ENCODE measurements at regions not wholly inside any gene's neighbourhood (a gene's known extent, or its start where the extent isn't known, plus 50 kb on each side); places are given as distances from the start of the nearest gene placed in this dataset.
"Not testable (repeated sequence)": the region's sequence is repeated elsewhere in the genome, so short reads cannot be mapped to it uniquely, and the experiment has no call there.

DNA sequence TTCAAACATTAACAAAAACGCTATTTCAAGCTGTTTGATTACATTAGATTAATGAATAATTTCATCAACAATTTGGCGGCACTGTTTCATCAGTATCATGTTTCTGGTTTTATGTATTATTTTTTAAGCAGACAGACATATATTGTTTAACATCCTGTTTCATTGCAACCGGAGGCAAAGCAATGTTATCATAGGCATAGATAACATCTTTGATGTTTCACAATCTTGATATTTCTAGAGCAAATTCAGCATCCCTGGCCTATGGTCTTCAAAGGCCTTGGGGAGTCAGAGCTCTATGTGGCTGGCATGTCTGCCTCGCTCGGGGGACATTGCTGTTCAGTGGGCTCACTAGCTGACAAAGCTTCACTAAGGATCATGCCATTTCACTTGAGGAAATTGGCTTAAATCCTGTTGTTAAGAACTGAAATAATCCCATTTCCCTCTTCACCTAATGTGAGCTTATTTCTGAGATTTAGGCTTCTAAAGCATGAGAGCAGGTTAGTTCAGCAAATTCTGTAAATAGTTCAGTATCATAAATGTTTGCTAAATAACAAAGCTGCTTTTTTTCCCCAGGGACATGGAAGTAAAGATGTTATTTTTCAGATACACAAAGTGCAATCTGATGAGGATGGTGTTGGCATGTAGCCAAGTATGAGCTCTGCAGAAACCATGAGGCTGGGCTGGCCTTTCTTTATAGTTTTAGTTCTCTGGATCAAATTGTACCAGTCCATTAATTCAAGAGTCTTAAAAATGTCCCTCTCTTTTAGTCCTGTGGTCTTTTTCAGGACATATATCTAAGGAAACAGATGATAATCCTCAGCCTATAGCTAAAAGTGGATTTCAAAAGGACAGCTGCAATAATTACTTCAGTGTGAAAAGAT is 941.4 kb downstream of the PLOD2 start:
- Histone ChIP-seq H3K27ac (ENCODE audit: low read depth in 1 of 3, low read length in 2 of 3) (no peak overlapping the region), H3K36me3 (ENCODE audit: control insufficient read depth in 3 of 3, insufficient read depth in 2 of 3, low read depth in 1 of 3, low read length in 3 of 3) (no peaks in the 10 kb centered on the region), H3K4me3 (ENCODE audit: low read depth in 1 of 3, low read length in 3 of 3) (no peak overlapping the region), H3K4me1 (ENCODE audit: control insufficient read depth in 3 of 3, insufficient read depth in 2 of 3, low read depth in 1 of 3, low read length in 2 of 3) (peaks cover 0 to 2% (median 0%) of the 10 kb centered on the region in 3 donors), H3K27me3 (ENCODE audit: control insufficient read depth in 3 of 3, insufficient read depth in 3 of 3, low read length in 3 of 3) (no peaks in the 10 kb centered on the region), H3K9me3 (ENCODE audit: control insufficient read depth in 2 of 2, insufficient read depth in 1 of 2, low read depth in 1 of 2, low read length in 1 of 2) (no peaks in the 10 kb centered on the region)
- no peak for FAIRE-seq
- 58 to 63% (median 60%) methylated on average over 5 of the region's 5 CpGs for WGBS, 3 donors
- DNase-seq = no peak

DNA sequence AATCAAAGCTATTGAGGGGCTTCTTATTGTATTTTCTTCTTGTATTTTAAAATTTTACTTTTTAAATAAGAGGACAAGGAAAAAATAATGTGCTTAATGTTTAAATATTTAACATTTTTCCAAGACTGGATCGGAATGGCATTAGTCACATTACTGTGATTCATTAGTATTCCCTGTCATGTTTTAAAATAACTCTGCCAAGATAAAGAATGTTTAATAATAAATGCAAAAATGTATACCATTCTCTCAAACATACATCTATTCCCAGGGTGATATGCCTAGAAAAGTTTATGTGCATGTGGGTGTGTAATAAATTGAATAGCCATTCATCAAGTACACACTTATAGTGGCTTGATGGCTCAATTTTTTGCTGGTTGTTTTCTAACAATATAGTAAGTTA is 936.1 kb downstream of the PLOD2 start:
- no peak overlapping the region for H3K27ac ChIP-seq (ENCODE audit: low read depth in 1 of 3, low read length in 2 of 3)
- WGBS, 3 donors = 69 to 83% (median 77%) methylated on average over 1 of the region's 1 CpG
- no peaks in the 10 kb centered on the region for H3K27me3 ChIP-seq (ENCODE audit: control insufficient read depth in 3 of 3, insufficient read depth in 3 of 3, low read length in 3 of 3)
- no peaks in the 10 kb centered on the region for H3K9me3 ChIP-seq (ENCODE audit: control insufficient read depth in 2 of 2, insufficient read depth in 1 of 2, low read depth in 1 of 2, low read length in 1 of 2)
- no peak for FAIRE-seq
- DNase-seq = no peak
- peaks cover 0 to under 1% (median 0%) of the 10 kb centered on the region in 3 donors for H3K4me1 ChIP-seq (ENCODE audit: control insufficient read depth in 3 of 3, insufficient read depth in 2 of 3, low read depth in 1 of 3, low read length in 2 of 3)
- H3K4me3 ChIP-seq (ENCODE audit: low read depth in 1 of 3, low read length in 3 of 3) = no peak overlapping the region
- no peaks in the 10 kb centered on the region for H3K36me3 ChIP-seq (ENCODE audit: control insufficient read depth in 3 of 3, insufficient read depth in 2 of 3, low read depth in 1 of 3, low read length in 3 of 3)

DNA sequence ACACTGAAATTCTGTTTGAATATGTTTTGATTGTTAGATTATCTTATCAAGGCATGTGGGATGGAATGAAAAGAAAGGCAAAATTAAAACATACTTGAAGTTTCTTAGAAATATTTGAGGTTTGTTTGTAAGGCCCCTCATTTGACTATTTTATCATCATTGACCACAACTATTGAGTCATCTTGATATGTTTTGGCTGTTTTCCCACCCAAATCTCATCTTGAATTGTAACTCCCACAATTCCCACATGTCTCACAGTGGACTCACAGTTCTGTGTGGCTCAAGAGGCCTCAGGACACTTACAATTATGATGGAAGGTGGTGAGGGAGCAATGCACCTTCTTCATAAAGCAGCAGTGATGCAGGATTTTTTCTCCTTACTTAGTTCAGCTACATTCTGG is 917.1 kb downstream of the PLOD2 start:
- Histone ChIP-seq H3K27ac (ENCODE audit: low read depth in 1 of 3, low read length in 2 of 3) (no peak overlapping the region), H3K27me3 (ENCODE audit: control insufficient read depth in 3 of 3, insufficient read depth in 3 of 3, low read length in 3 of 3) (no peaks in the 10 kb centered on the region), H3K4me1 (ENCODE audit: control insufficient read depth in 3 of 3, insufficient read depth in 2 of 3, low read depth in 1 of 3, low read length in 2 of 3) (no peaks in the 10 kb centered on the region), H3K9me3 (ENCODE audit: control insufficient read depth in 2 of 2, insufficient read depth in 1 of 2, low read depth in 1 of 2, low read length in 1 of 2) (peaks cover 0 to 2% of the 10 kb centered on the region in 2 donors), H3K4me3 (ENCODE audit: low read depth in 1 of 3, low read length in 3 of 3) (no peak overlapping the region), H3K36me3 (ENCODE audit: control insufficient read depth in 3 of 3, insufficient read depth in 2 of 3, low read depth in 1 of 3, low read length in 3 of 3) (no peaks in the 10 kb centered on the region)
- FAIRE-seq (no peak), DNase-seq (no peak)

DNA sequence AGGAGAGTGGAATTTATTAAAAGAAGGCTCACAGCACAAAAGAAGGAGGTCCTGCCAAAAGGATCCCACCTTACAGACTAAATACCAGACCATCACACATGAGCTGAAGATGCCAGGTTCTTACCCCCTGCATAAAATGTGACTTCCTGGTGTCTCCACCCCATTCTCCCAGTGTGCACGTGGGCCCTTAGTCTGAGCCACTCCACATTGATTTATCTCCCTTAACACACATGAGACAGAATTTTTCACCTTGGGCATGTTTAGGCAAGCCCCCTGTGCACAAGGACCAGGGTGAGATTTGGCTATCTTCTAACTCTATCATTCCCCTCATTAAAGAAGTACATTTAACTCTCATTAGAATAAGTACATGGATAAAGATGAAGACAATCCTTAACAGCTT is 916.7 kb downstream of the PLOD2 start:
- Histone ChIP-seq H3K36me3 (ENCODE audit: control insufficient read depth in 3 of 3, insufficient read depth in 2 of 3, low read depth in 1 of 3, low read length in 3 of 3) (no peaks in the 10 kb centered on the region), H3K27me3 (ENCODE audit: control insufficient read depth in 3 of 3, insufficient read depth in 3 of 3, low read length in 3 of 3) (no peaks in the 10 kb centered on the region), H3K9me3 (ENCODE audit: control insufficient read depth in 2 of 2, insufficient read depth in 1 of 2, low read depth in 1 of 2, low read length in 1 of 2) (peaks cover 0 to 2% of the 10 kb centered on the region in 2 donors), H3K27ac (ENCODE audit: low read depth in 1 of 3, low read length in 2 of 3) (no peak overlapping the region), H3K4me1 (ENCODE audit: control insufficient read depth in 3 of 3, insufficient read depth in 2 of 3, low read depth in 1 of 3, low read length in 2 of 3) (no peaks in the 10 kb centered on the region), H3K4me3 (ENCODE audit: low read depth in 1 of 3, low read length in 3 of 3) (no peak overlapping the region)
- WGBS, 3 donors = 60 to 75% (median 61%) methylated on average over 1 of the region's 1 CpG
- no peak for DNase-seq
- FAIRE-seq = no peak

DNA sequence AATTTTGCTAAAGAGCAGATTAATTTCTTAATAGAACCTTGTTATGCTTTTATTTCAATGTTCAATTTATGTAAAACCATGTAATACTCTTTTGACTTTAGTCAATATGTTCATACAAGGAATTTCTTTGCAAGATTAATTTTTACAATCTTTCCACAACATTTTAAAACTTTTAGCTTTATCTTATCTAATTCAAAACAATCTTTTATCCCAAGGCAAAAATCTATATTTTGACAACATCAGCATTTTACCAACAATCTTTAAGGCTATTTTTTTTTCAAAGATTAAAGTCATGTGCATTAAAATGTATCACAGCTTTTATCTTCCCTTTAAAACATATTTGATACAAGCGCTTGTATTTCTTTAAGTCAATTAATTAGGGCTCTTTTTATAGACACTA is 914.7 kb downstream of the PLOD2 start:
- H3K4me3 ChIP-seq (ENCODE audit: low read depth in 1 of 3, low read length in 3 of 3) = no peak overlapping the region
- FAIRE-seq (no peak), DNase-seq (no peak)
- H3K36me3 ChIP-seq (ENCODE audit: control insufficient read depth in 3 of 3, insufficient read depth in 2 of 3, low read depth in 1 of 3, low read length in 3 of 3) = no peaks in the 10 kb centered on the region
- peaks cover 0 to 12% of the 10 kb centered on the region in 2 donors for H3K9me3 ChIP-seq (ENCODE audit: control insufficient read depth in 2 of 2, insufficient read depth in 1 of 2, low read depth in 1 of 2, low read length in 1 of 2)
- no peaks in the 10 kb centered on the region for H3K4me1 ChIP-seq (ENCODE audit: control insufficient read depth in 3 of 3, insufficient read depth in 2 of 3, low read depth in 1 of 3, low read length in 2 of 3)
- no peaks in the 10 kb centered on the region for H3K27me3 ChIP-seq (ENCODE audit: control insufficient read depth in 3 of 3, insufficient read depth in 3 of 3, low read length in 3 of 3)
- 83 to 87% (median 86%) methylated on average over 1 of the region's 1 CpG for WGBS, 3 donors
- H3K27ac ChIP-seq (ENCODE audit: low read depth in 1 of 3, low read length in 2 of 3) = no peak overlapping the region

DNA sequence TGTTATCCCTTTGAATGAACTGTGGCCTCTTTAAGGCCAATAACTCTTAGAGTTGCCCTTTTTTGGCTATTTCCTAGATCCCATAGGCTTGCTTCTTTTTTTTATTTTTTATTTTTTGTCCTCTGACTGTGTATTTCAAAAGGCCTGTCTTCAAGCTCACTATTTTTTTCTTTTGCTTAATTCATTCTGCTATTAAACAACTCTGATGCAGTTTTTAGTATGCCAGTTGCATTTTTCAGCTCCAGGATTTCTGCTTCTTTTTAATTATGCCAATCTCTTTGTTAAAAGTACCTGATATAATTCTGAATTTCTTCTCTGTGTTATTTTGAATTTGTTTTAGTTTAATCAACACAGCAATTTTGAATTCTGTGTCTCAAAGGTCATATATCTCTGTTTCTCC is 912.1 kb downstream of the PLOD2 start:
- no peaks in the 10 kb centered on the region for H3K4me1 ChIP-seq (ENCODE audit: control insufficient read depth in 3 of 3, insufficient read depth in 2 of 3, low read depth in 1 of 3, low read length in 2 of 3)

DNA sequence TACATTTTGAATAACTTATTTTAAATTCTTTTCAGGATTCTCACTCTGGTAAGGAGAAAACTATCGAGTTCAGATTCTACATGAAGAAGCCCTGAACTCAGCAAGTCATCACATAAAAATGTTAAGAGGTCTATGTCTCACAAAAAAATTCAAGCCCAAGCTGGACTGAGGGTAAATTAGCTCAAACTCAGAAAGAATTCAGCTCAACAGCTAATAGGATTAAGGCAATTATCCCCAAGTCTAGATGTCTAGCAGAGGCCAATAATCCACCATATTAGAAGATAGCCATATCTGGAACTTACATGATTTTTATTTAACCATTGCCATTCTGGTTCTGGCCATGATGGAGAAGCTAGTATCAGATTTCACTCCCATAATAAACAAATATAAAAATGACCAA is 909.7 kb downstream of the PLOD2 start:
- no peaks in the 10 kb centered on the region for H3K36me3 ChIP-seq (ENCODE audit: control insufficient read depth in 3 of 3, insufficient read depth in 2 of 3, low read depth in 1 of 3, low read length in 3 of 3)
- H3K27ac ChIP-seq (ENCODE audit: low read depth in 1 of 3, low read length in 2 of 3) = no peak overlapping the region
- no peaks in the 10 kb centered on the region for H3K27me3 ChIP-seq (ENCODE audit: control insufficient read depth in 3 of 3, insufficient read depth in 3 of 3, low read length in 3 of 3)
- DNase-seq (no peak), FAIRE-seq (no peak)
- peaks cover 0 to 10% of the 10 kb centered on the region in 2 donors for H3K9me3 ChIP-seq (ENCODE audit: control insufficient read depth in 2 of 2, insufficient read depth in 1 of 2, low read depth in 1 of 2, low read length in 1 of 2)
- 46 to 59% (median 48%) methylated on average over 1 of the region's 1 CpG for WGBS, 3 donors
- H3K4me1 ChIP-seq (ENCODE audit: control insufficient read depth in 3 of 3, insufficient read depth in 2 of 3, low read depth in 1 of 3, low read length in 2 of 3) = no peaks in the 10 kb centered on the region
- no peak overlapping the region for H3K4me3 ChIP-seq (ENCODE audit: low read depth in 1 of 3, low read length in 3 of 3)

More for the DNA sequence above, 912.1 kb downstream of the PLOD2 start:
- no peak overlapping the region for H3K4me3 ChIP-seq (ENCODE audit: low read depth in 1 of 3, low read length in 3 of 3)
- DNase-seq (no peak), FAIRE-seq (no peak)
- no peaks in the 10 kb centered on the region for H3K36me3 ChIP-seq (ENCODE audit: control insufficient read depth in 3 of 3, insufficient read depth in 2 of 3, low read depth in 1 of 3, low read length in 3 of 3)
- H3K9me3 ChIP-seq (ENCODE audit: control insufficient read depth in 2 of 2, insufficient read depth in 1 of 2, low read depth in 1 of 2, low read length in 1 of 2) = peaks cover 0 to 12% of the 10 kb centered on the region in 2 donors
- no peak overlapping the region for H3K27ac ChIP-seq (ENCODE audit: low read depth in 1 of 3, low read length in 2 of 3)
- H3K27me3 ChIP-seq (ENCODE audit: control insufficient read depth in 3 of 3, insufficient read depth in 3 of 3, low read length in 3 of 3) = no peaks in the 10 kb centered on the region

DNA sequence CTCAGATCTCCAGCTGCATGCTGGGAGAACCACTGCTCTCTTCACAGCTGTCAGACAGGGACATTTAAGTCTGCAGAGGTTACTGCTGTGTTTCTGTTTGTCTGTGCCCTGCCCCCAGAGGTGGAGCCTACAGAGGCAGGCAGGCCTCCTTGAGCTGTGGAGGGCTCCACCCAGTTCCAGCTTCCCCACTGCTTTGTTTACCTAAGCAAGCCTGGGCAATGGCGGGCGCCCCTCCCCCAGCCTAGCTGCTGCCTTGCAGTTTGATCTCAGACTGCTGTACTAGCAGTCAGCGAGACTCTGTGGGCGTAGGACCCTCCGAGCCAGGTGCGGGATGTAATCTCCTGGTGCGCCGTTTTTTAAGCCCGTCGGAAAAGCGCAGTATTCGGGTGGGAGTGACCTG is 903.0 kb downstream of the PLOD2 start:
- H3K9me3 ChIP-seq (ENCODE audit: control insufficient read depth in 2 of 2, insufficient read depth in 1 of 2, low read depth in 1 of 2, low read length in 1 of 2); H3K27ac ChIP-seq (ENCODE audit: low read depth in 1 of 3, low read length in 2 of 3); H3K4me1 ChIP-seq (ENCODE audit: control insufficient read depth in 3 of 3, insufficient read depth in 2 of 3, low read depth in 1 of 3, low read length in 2 of 3); DNase-seq; FAIRE-seq; H3K27me3 ChIP-seq (ENCODE audit: control insufficient read depth in 3 of 3, insufficient read depth in 3 of 3, low read length in 3 of 3); H3K36me3 ChIP-seq (ENCODE audit: control insufficient read depth in 3 of 3, insufficient read depth in 2 of 3, low read depth in 1 of 3, low read length in 3 of 3); H3K4me3 ChIP-seq (ENCODE audit: low read depth in 1 of 3, low read length in 3 of 3): not testable (repeated sequence)
- WGBS, 3 donors = 91 to 96% (median 91%) methylated on average over 8 to 12 of the region's 12 CpGs

Data from small intestine (tissue), 7 donors.